H1 (cell line): ENCODE measurements at regions not wholly inside any gene's neighbourhood (a gene's known extent, or its start where the extent isn't known, plus 50 kb on each side); places are given as distances from the start of the nearest gene placed in this dataset.

Experiments
- CTCF ChIA-PET: fragments of 300-600 bp; sonication (Branson Sonifier 250); formaldehyde crosslinking; loops from one replicate; lab custom pipeline; 2021; ENCODE audit not compliant: partially characterized antibody; lab: Charles Lee
- POLR2A ChIA-PET: fragments of 300-600 bp; sonication (Branson Sonifier 250); formaldehyde crosslinking; loops from one replicate; lab custom pipeline; 2021; ENCODE audit warnings: inconsistent platforms; ENCODE audit not compliant: partially characterized antibody; lab: Charles Lee
- DNase-seq, 2 experiments: peaks; one replicate each; pipeline versions ENCODE4 v3.0.0 to v3.0.0-alpha.2; 2010 to 2022; ENCODE audit warnings: low spot score in 2 of 2, low read depth in 1 of 2, mixed read lengths in 1 of 2
- FAIRE-seq: peaks from 2 replicates; lab custom pipeline; 2011; peaks lifted over from hg19 to GRCh38; lab: Jason Lieb, UNC
- H2AFZ ChIP-seq: 2 replicates; pipeline ENCODE4 v1.8.1; 2012; ENCODE audit warnings: low read length, inconsistent platforms
- H2AK5ac ChIP-seq: 2 replicates; pipeline ENCODE4 v1.6.1; 2013; ENCODE audit warnings: low read depth, low read length
- H2BK120ac ChIP-seq: replicated peaks from 2 replicates; pipeline ENCODE3; 2013; ENCODE audit warnings: low read depth, low read length, inconsistent platforms
- H2BK12ac ChIP-seq: 2 replicates; pipeline ENCODE4 v1.6.1; 2013; ENCODE audit warnings: low read depth, low read length
- H2BK15ac ChIP-seq: 2 replicates; pipeline ENCODE4 v1.6.1; 2013; ENCODE audit warnings: low read length
- H2BK20ac ChIP-seq: 2 replicates; pipeline ENCODE4 v1.6.1; 2013; ENCODE audit warnings: low read length
- H2BK5ac ChIP-seq: 2 replicates; pipeline ENCODE4 v1.6.1; 2013; ENCODE audit warnings: low read depth, low read length
- H3K14ac ChIP-seq: 2 replicates; pipeline ENCODE4 v1.6.1; 2013; ENCODE audit warnings: inconsistent platforms; ENCODE audit not compliant: insufficient read length
- H3K18ac ChIP-seq: 2 replicates; pipeline ENCODE4 v1.6.1; 2013; ENCODE audit warnings: low read length; ENCODE audit errors: extremely low read depth
- H3K23ac ChIP-seq: 2 replicates; pipeline ENCODE4 v1.6.1; 2013; ENCODE audit warnings: inconsistent platforms; ENCODE audit not compliant: insufficient read length
- H3K23me2 ChIP-seq: 2 replicates; pipeline ENCODE4 v1.6.1; 2013; ENCODE audit warnings: low read depth, low read length
- H3K27ac ChIP-seq: 2 replicates; pipeline ENCODE4 v1.6.1; 2011; ENCODE audit warnings: low read depth, low read length, inconsistent platforms
- H3K27me3 ChIP-seq, 4 experiments: replicated peaks in 1 of 4; 1 replicate in 1 of 4; 2 replicates in 3 of 4; pipeline versions ENCODE4 v1.6.1 to v1.8.1; 2011 to 2013; ENCODE audit warnings: low read length in 3 of 4, mild to moderate bottlenecking in 3 of 4, inconsistent platforms in 2 of 4, mixed read lengths in 2 of 4, moderate library complexity in 1 of 4; ENCODE audit not compliant: control insufficient read depth in 3 of 4, insufficient read depth in 3 of 4; ENCODE audit errors: extremely low read depth in 1 of 4
- H3K36me3 ChIP-seq, 4 experiments: 2 replicates each; pipeline versions ENCODE4 v1.6.1 to v1.8.1; 2011 to 2013; ENCODE audit warnings: mild to moderate bottlenecking in 4 of 4, low read length in 3 of 4, moderate library complexity in 2 of 4, control low read depth in 1 of 4, inconsistent platforms in 1 of 4; ENCODE audit not compliant: insufficient read depth in 4 of 4, control insufficient read depth in 2 of 4
- H3K4ac ChIP-seq: replicated peaks from 2 replicates; pipeline ENCODE3; 2013; ENCODE audit warnings: low read length, low read depth, mixed read lengths, inconsistent platforms; ENCODE audit not compliant: insufficient read length
- H3K4me1 ChIP-seq, 4 experiments: replicated peaks in 1 of 4; 1 replicate in 1 of 4; 2 replicates in 3 of 4; pipeline versions ENCODE4 v1.6.1 to v1.8.1; 2011 to 2013; ENCODE audit warnings: low read length in 3 of 4, inconsistent platforms in 2 of 4, mixed read lengths in 1 of 4; ENCODE audit not compliant: insufficient read depth in 4 of 4, control insufficient read depth in 3 of 4
- H3K4me2 ChIP-seq, 2 experiments: 2 replicates each; pipeline versions ENCODE4 v1.6.1 to v1.8.1; 2011 to 2013; ENCODE audit warnings: low read depth in 2 of 2, low read length in 2 of 2, control low read depth in 1 of 2, inconsistent platforms in 1 of 2, mild to moderate bottlenecking in 1 of 2; ENCODE audit not compliant: insufficient read depth in 1 of 2
- H3K4me3 ChIP-seq, 4 experiments: fragments of 200-600, 300-600 bp in 1 of 4; sonication (generic), shearing (Covaris generic), sonication (Bioruptor Twin) in 1 of 4; 2 replicates each; pipeline versions ENCODE4 v1.5.1 to v1.8.1; 2011 to 2016; ENCODE audit warnings: low read length in 4 of 4, low read depth in 3 of 4, control low read depth in 2 of 4, inconsistent platforms in 2 of 4, mild to moderate bottlenecking in 2 of 4, mixed read lengths in 1 of 4, moderate library complexity in 1 of 4; ENCODE audit not compliant: insufficient read depth in 2 of 4; ENCODE audit errors: extremely low read depth in 1 of 4
- H3K56ac ChIP-seq: replicated peaks from 2 replicates; pipeline ENCODE3; 2013; ENCODE audit warnings: low read depth, mild to moderate bottlenecking, mixed read lengths, low read length, inconsistent platforms; ENCODE audit not compliant: insufficient read length
- H3K79me1 ChIP-seq: 2 replicates; pipeline ENCODE4 v1.6.1; 2013; ENCODE audit warnings: low read depth, low read length, control low read depth
- H3K79me2 ChIP-seq, 2 experiments: 2 replicates each; pipeline versions ENCODE4 v1.6.1 to v1.8.1; 2012 to 2013; ENCODE audit warnings: low read length in 2 of 2, mild to moderate bottlenecking in 2 of 2, inconsistent platforms in 1 of 2; ENCODE audit not compliant: insufficient read depth in 2 of 2, control insufficient read depth in 1 of 2
- H3K9ac ChIP-seq, 4 experiments: replicated peaks in 1 of 4; 1 replicate in 1 of 4; 2 replicates in 3 of 4; pipeline versions ENCODE4 v1.6.1 to v1.8.1; 2011 to 2013; ENCODE audit warnings: low read depth in 3 of 4, low read length in 3 of 4, control low read depth in 2 of 4, mild to moderate bottlenecking in 2 of 4, moderate library complexity in 2 of 4, inconsistent platforms in 1 of 4; ENCODE audit errors: extremely low read depth in 1 of 4
- H3K9me3 ChIP-seq, 2 experiments: 2 replicates each; pipeline versions ENCODE4 v1.6.1 to v1.8.1; 2012 to 2013; ENCODE audit warnings: mild to moderate bottlenecking in 2 of 2, moderate library complexity in 2 of 2, control low read depth in 1 of 2, inconsistent platforms in 1 of 2, low read depth in 1 of 2, low read length in 1 of 2, mixed read lengths in 1 of 2; ENCODE audit not compliant: insufficient read depth in 2 of 2
- H4K20me1 ChIP-seq, 2 experiments: replicated peaks in 1 of 2; 2 replicates each; pipeline versions ENCODE3 to v1.8.1; 2011 to 2013; ENCODE audit warnings: inconsistent platforms in 2 of 2, low read length in 2 of 2, mild to moderate bottlenecking in 1 of 2; ENCODE audit not compliant: insufficient read depth in 2 of 2, control insufficient read depth in 1 of 2
- H4K5ac ChIP-seq: 2 replicates; pipeline ENCODE4 v1.6.1; 2013; ENCODE audit warnings: low read length, low read depth, mixed read lengths, inconsistent platforms; ENCODE audit not compliant: insufficient read length
- H4K8ac ChIP-seq: 2 replicates; pipeline ENCODE4 v1.8.0; 2013; ENCODE audit warnings: mild to moderate bottlenecking, moderate library complexity, low read length, inconsistent platforms; ENCODE audit not compliant: insufficient read depth; ENCODE audit errors: extremely low read depth
- H4K91ac ChIP-seq: replicated peaks from 2 replicates; pipeline ENCODE3; 2013; ENCODE audit warnings: low read length, mixed read lengths, inconsistent platforms; ENCODE audit not compliant: insufficient read length
- CBX8 ChIP-seq: fragments of 300-800, 300-1000 bp; sonication (generic); IDR thresholded peaks from 2 replicates; pipeline ENCODE4 v1.7.1; 2016; ENCODE audit warnings: low read depth, low read length, borderline replicate concordance
- NRF1 ChIP-seq: IDR thresholded peaks from 2 replicates; pipeline ENCODE4 v1.6.1; 2011; ENCODE audit warnings: mild to moderate bottlenecking, low read depth, low read length, improper control_type of control experiment
- POLR2A ChIP-seq, 2 experiments: IDR thresholded peaks; 1 replicate in 1 of 2; 2 replicates in 1 of 2; pipeline ENCODE4 v1.6.1; 2011; ENCODE audit warnings: low read depth in 2 of 2, low read length in 2 of 2, mild to moderate bottlenecking in 2 of 2; ENCODE audit errors: control extremely low read depth in 1 of 2
- POU5F1 ChIP-seq: IDR thresholded peaks from 2 replicates; pipeline ENCODE4 v1.6.1; 2011; ENCODE audit warnings: low read depth, mild to moderate bottlenecking, low read length, moderate library complexity
- RBBP5 ChIP-seq: IDR thresholded peaks from 2 replicates; pipeline ENCODE4 v1.7.1; 2012; ENCODE audit warnings: low read depth, mild to moderate bottlenecking, inconsistent platforms, low read length, moderate library complexity, borderline replicate concordance
- SIN3A ChIP-seq, 2 experiments: IDR thresholded peaks in 1 of 2; conservative IDR thresholded peaks in 1 of 2; 2 replicates each; pipeline ENCODE4 v1.6.1; 2011 to 2012; ENCODE audit warnings: low read length in 2 of 2, improper control_type of control experiment in 1 of 2, low read depth in 1 of 2, mild to moderate bottlenecking in 1 of 2
- TAF1 ChIP-seq: IDR thresholded peaks from 2 replicates; pipeline ENCODE4 v1.6.1; 2011; ENCODE audit warnings: mild to moderate bottlenecking, low read depth, low read length
- TCF12 ChIP-seq: IDR thresholded peaks from 2 replicates; pipeline ENCODE4 v1.6.1; 2011; ENCODE audit warnings: low read depth, mild to moderate bottlenecking, low read length
- WGBS, 2 experiments: shearing (Covaris generic) in 1 of 2; methylation state at CpG; one replicate each; pipeline versions ENCODE4 v1.1.6 to v1.1.7; 2013 to 2015; ENCODE audit warnings: low lambda C conversion rate in 2 of 2, mixed read lengths in 2 of 2, inconsistent platforms in 1 of 2, low coverage in 1 of 2, missing lambda C conversion rate in 1 of 2; ENCODE audit not compliant: insufficient replicate concordance in 2 of 2, insufficient coverage in 1 of 2, insufficient read length in 1 of 2; ENCODE audit errors: extremely low coverage in 1 of 2, missing lambda C conversion rate in 1 of 2; 5-methylcytosine and 5-hydroxymethylcytosine counted together

DNA sequence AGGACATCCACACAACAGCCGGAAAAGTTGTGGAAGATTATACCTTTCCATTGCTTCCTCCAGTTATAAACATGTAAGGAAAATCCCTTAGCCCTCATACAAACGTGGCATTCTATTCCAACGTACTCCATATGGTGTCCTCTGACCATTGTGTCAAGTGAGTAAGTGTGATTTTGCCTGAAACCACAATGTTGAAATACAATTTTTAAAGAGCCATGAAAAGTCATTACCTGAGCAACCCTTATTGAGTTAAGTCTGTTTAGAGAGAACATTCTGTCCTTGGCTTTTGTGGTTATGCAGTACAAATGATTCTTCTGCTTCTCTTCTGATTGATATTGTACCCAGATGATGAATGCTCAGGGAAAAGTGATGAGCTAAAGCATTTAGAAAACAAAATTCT, 530.1 kb downstream of the HAO1 start:
- no peak overlapping the region for H2BK15ac ChIP-seq
- H4K91ac ChIP-seq: no peak overlapping the region
- DNase-seq: no peak
- no peak overlapping the region for H3K9ac ChIP-seq
- no peaks in the 10 kb centered on the region for H3K4me1 ChIP-seq
- no peak overlapping the region for H3K14ac ChIP-seq
- no peak overlapping the region for H4K8ac ChIP-seq
- no peak overlapping the region for H2BK20ac ChIP-seq
- no peak overlapping the region for H3K18ac ChIP-seq
- H2BK12ac ChIP-seq: no peak overlapping the region
- no peak overlapping the region for H4K5ac ChIP-seq
- TF ChIP-seq RBBP5 (no peak), POLR2A (IDR thresholded peaks at IDR 0.05; ENCODE audit: control extremely low read depth in 1 of 2, low read depth in 2 of 2, low read length in 2 of 2) (no peak), CBX8 (no peak), POU5F1 (no peak), TAF1 (no peak), NRF1 (no peak), SIN3A (conservative IDR thresholded peaks at IDR 0.05 in 1 of 2, IDR thresholded peaks at IDR 0.05 in 1 of 2; ENCODE audit: low read depth in 1 of 2, low read length in 2 of 2) (no peak), TCF12 (no peak)
- H3K9me3 ChIP-seq: no peaks in the 10 kb centered on the region
- H3K36me3 ChIP-seq: no peaks in the 10 kb centered on the region
- no peak overlapping the region for H2BK5ac ChIP-seq
- CTCF ChIA-PET: no interaction called here
- H2AFZ ChIP-seq: no peak overlapping the region
- no peak overlapping the region for H3K4ac ChIP-seq
- no peak for FAIRE-seq
- 93% methylated on average over 3 of the region's 3 CpGs; no CpG with 5 or more reads in 1 of the 2 experiments for WGBS, 2 experiments
- H4K20me1 ChIP-seq: no peaks in the 10 kb centered on the region
- H2BK120ac ChIP-seq: no peak overlapping the region
- no peaks in the 10 kb centered on the region for H3K27me3 ChIP-seq
- H3K79me2 ChIP-seq: no peaks in the 10 kb centered on the region
- POLR2A ChIA-PET: no interaction called here
- no peaks in the 10 kb centered on the region for H3K79me1 ChIP-seq
- no peak overlapping the region for H3K27ac ChIP-seq
- H2AK5ac ChIP-seq: no peak overlapping the region
- no peak overlapping the region for H3K4me2 ChIP-seq
- no peak overlapping the region for H3K23ac ChIP-seq
- no peaks in the 10 kb centered on the region for H3K23me2 ChIP-seq
- no peak overlapping the region for H3K56ac ChIP-seq
- no peak overlapping the region for H3K4me3 ChIP-seq
